Loucy (cell line): ENCODE measurements at regions not wholly inside any gene's neighbourhood (a gene's known extent, or its start where the extent isn't known, plus 50 kb on each side); places are given as distances from the start of the nearest gene placed in this dataset.

ENCODE experiments used
- H2AFZ ChIP-seq: fragments of 200-600 bp; sonication (generic); 2 replicates; pipeline ENCODE4 v1.6.0; 2016; ENCODE audit warnings: antibody characterized with exemption, mild to moderate bottlenecking, low read length, moderate library complexity
- H3F3A ChIP-seq: fragments of 200-600 bp; 2 replicates; pipeline ENCODE4 v1.6.0; 2016; ENCODE audit warnings: antibody characterized with exemption, low read depth, mild to moderate bottlenecking
- H3K27me3 ChIP-seq: fragments of 200-600 bp; sonication (generic); 2 replicates; pipeline ENCODE4 v1.6.1; 2014; ENCODE audit warnings: low read length, mild to moderate bottlenecking; ENCODE audit not compliant: insufficient read depth, poor library complexity, severe bottlenecking
- H3K36me3 ChIP-seq: fragments of 200-600 bp; sonication (generic); 2 replicates; pipeline ENCODE4 v1.6.1; 2016; ENCODE audit warnings: low read length; ENCODE audit not compliant: insufficient read depth
- H3K4me1 ChIP-seq: fragments of 200-600 bp; sonication (generic); 2 replicates; pipeline ENCODE4 v1.5.1; 2014; ENCODE audit warnings: low read length, mild to moderate bottlenecking; ENCODE audit not compliant: insufficient read depth, poor library complexity, severe bottlenecking
- H3K4me2 ChIP-seq: fragments of 200-600 bp; sonication (generic); 2 replicates; pipeline ENCODE4 v1.6.0; 2014; ENCODE audit warnings: antibody characterized with exemption, low read length, low read depth, mild to moderate bottlenecking; ENCODE audit not compliant: poor library complexity, severe bottlenecking
- H3K4me3 ChIP-seq: fragments of 200-600 bp; sonication (generic); 2 replicates; pipeline ENCODE4 v1.5.1; 2014; ENCODE audit warnings: low read length, mild to moderate bottlenecking, mixed read lengths; ENCODE audit not compliant: poor library complexity, severe bottlenecking
- H3K79me2 ChIP-seq: fragments of 200-600 bp; sonication (generic); 2 replicates; pipeline ENCODE4 v1.6.1; 2014; ENCODE audit warnings: low read length; ENCODE audit not compliant: insufficient read depth
- H3K9ac ChIP-seq: fragments of 200-600 bp; sonication (generic); 2 replicates; pipeline ENCODE4 v1.6.0; 2014; ENCODE audit warnings: mild to moderate bottlenecking, low read depth, low read length, moderate library complexity; ENCODE audit not compliant: poor library complexity, severe bottlenecking
- H3K9me2 ChIP-seq: fragments of 200-600 bp; sonication (generic); replicated peaks from 2 replicates; pipeline ENCODE4 v1.6.1; 2016; ENCODE audit warnings: low read depth, low read length, mixed read lengths
- H3K9me3 ChIP-seq: fragments of 200-600 bp; sonication (generic); 2 replicates; pipeline ENCODE4 v1.6.1; 2014; ENCODE audit warnings: mild to moderate bottlenecking, antibody characterized with exemption, low read length, low read depth; ENCODE audit not compliant: insufficient read depth
- H4K20me1 ChIP-seq: fragments of 200-600 bp; sonication (generic); 2 replicates; pipeline ENCODE4 v1.6.0; 2014; ENCODE audit warnings: antibody characterized with exemption, low read length, mild to moderate bottlenecking; ENCODE audit not compliant: insufficient read depth, poor library complexity, severe bottlenecking
- CTCF ChIP-seq: fragments of 200-600 bp; sonication (generic); conservative IDR thresholded peaks from 2 replicates; pipeline ENCODE4 v1.5.1; 2014; ENCODE audit warnings: mild to moderate bottlenecking, antibody characterized with exemption, low read length
- EZH2phosphoT487 ChIP-seq: fragments of 200-600 bp; IDR thresholded peaks from 2 replicates; pipeline ENCODE4 v1.6.1; 2018; ENCODE audit warnings: antibody characterized with exemption, mild to moderate bottlenecking, moderate library complexity, borderline replicate concordance

- no peaks in the 10 kb centered on the region for H3K36me3 ChIP-seq
- no peak overlapping the region for H3K4me2 ChIP-seq
- no peak overlapping the region for H3K9ac ChIP-seq
- H3K9me2 ChIP-seq, result no peaks in the 10 kb centered on the region
- no peak overlapping the region for H2AFZ ChIP-seq
- H4K20me1 ChIP-seq, result no peaks in the 10 kb centered on the region
- no peak overlapping the region for H3K4me3 ChIP-seq
- no peaks in the 10 kb centered on the region for H3K4me1 ChIP-seq
- H3K79me2 ChIP-seq, result no peaks in the 10 kb centered on the region
- H3K9me3 ChIP-seq, result no peaks in the 10 kb centered on the region
- H3F3A ChIP-seq, result no peaks in the 10 kb centered on the region
- H3K27me3 ChIP-seq, result no peaks in the 10 kb centered on the region
- TF ChIP-seq CTCF (no peak), EZH2phosphoT487 (no peak)
Measured at GRCh38 chr1:164093543-164093942, 465.4 kb upstream of the PBX1 start.

DNA sequence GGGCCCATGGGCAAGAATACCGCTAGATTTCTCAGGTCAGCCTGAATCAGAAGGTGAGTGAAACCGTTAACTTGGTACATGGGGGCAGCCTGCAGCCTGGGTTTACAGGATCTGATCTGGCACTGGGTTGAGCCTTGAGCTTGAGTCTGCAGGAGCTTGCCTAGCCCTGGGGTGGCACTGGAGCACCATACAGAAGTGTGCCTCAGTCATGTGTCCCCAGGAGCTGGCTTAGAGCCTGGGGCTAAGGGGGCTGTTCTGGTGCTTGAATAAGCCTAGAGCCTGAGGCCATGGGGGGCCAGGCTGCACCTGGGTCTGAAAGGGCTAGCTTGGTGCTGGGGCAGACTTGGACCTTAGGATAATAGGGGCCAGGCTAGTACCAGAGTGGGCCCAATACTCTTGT, 457.2 kb upstream of the PBX1 start:
- no peaks in the 10 kb centered on the region for H3K27me3 ChIP-seq
- no peaks in the 10 kb centered on the region for H3K4me1 ChIP-seq
- H3K36me3 ChIP-seq, result no peaks in the 10 kb centered on the region
- H3K4me3 ChIP-seq, result no peak overlapping the region
- H3K79me2 ChIP-seq, result no peaks in the 10 kb centered on the region
- H4K20me1 ChIP-seq, result no peaks in the 10 kb centered on the region
- H3K9me2 ChIP-seq, result no peaks in the 10 kb centered on the region
- no peak overlapping the region for H3K9ac ChIP-seq
- H3K9me3 ChIP-seq, result no peaks in the 10 kb centered on the region
- H3F3A ChIP-seq, result no peaks in the 10 kb centered on the region
- H2AFZ ChIP-seq, result no peak overlapping the region
- TF ChIP-seq CTCF, result no peak
- TF ChIP-seq EZH2phosphoT487, result no peak
- no peak overlapping the region for H3K4me2 ChIP-seq

DNA sequence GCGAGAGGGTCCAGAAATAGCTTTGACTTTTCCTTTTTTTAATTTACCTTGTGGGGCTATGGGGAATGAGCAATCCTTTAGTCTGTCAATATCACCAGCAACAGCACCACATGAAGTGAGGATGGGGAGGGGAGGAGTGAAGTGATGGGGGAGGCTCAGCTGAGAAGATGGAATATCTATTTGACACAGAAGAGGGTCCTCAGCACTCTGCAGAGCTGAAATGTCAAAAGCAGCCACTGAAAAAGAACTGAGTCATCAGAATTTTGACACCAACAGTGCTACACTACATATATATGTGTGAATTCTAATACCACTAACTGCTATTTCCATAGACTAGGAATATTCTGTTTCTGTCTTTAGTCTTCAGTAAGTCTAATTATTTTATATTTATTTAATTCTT, 427.0 kb upstream of the PBX1 start:
- H3K9me2 ChIP-seq, result no peaks in the 10 kb centered on the region
- no peak overlapping the region for H3K9ac ChIP-seq
- no peaks in the 10 kb centered on the region for H3K9me3 ChIP-seq
- H3K36me3 ChIP-seq, result no peaks in the 10 kb centered on the region
- H3K79me2 ChIP-seq, result no peaks in the 10 kb centered on the region
- no peak for TF ChIP-seq EZH2phosphoT487
- H3K27me3 ChIP-seq, result no peaks in the 10 kb centered on the region
- no peaks in the 10 kb centered on the region for H3K4me1 ChIP-seq
- H4K20me1 ChIP-seq, result no peaks in the 10 kb centered on the region
- H3K4me2 ChIP-seq, result no peak overlapping the region
- H3K4me3 ChIP-seq, result no peak overlapping the region
- no peaks in the 10 kb centered on the region for H3F3A ChIP-seq
- H2AFZ ChIP-seq, result no peak overlapping the region

GRCh38 chr1:164137273-164137925, 421.6 kb upstream of the PBX1 start:
- H3K9ac ChIP-seq, result no peak overlapping the region
- H2AFZ ChIP-seq, result no peak overlapping the region
- no peaks in the 10 kb centered on the region for H3K27me3 ChIP-seq
- no peaks in the 10 kb centered on the region for H3F3A ChIP-seq
- H3K79me2 ChIP-seq, result no peaks in the 10 kb centered on the region
- no peak overlapping the region for H3K4me2 ChIP-seq
- no peaks in the 10 kb centered on the region for H3K9me2 ChIP-seq
- H3K4me3 ChIP-seq, result no peak overlapping the region
- H4K20me1 ChIP-seq, result no peaks in the 10 kb centered on the region
- TF ChIP-seq EZH2phosphoT487 (no peak), CTCF (no peak)
- H3K36me3 ChIP-seq, result no peaks in the 10 kb centered on the region
- no peaks in the 10 kb centered on the region for H3K4me1 ChIP-seq
- H3K9me3 ChIP-seq, result no peaks in the 10 kb centered on the region
